ENCODE measurements at regions not wholly inside any gene's neighbourhood (a gene's known extent, or its start where the extent isn't known, plus 50 kb on each side); places are given as distances from the start of the nearest gene placed in this dataset.

GRCh38 chr4:176492646-176493302 lies 173.0 kb downstream of the SPCS3 start:
- no peak for TF ChIP-seq EZH2phosphoT487 (IDR thresholded peaks at IDR 0.05; ENCODE audit: insufficient read depth, low read depth)
- TF ChIP-seq EZH2 (IDR thresholded peaks at IDR 0.05; ENCODE audit: insufficient read depth, poor library complexity, severe bottlenecking), result no peak
